SK-N-SH (cell line): ENCODE measurements at regions not wholly inside any gene's neighbourhood (a gene's known extent, or its start where the extent isn't known, plus 50 kb on each side); places are given as distances from the start of the nearest gene placed in this dataset.

Experiments used
- CTCF ChIP-seq: fragments of 200-600 bp; sonication (generic); IDR thresholded peaks from 2 replicates; pipeline ENCODE4 v1.6.1; 2017; ENCODE audit warnings: antibody characterized with exemption, mild to moderate bottlenecking, moderate library complexity
- EP300 ChIP-seq, 2 experiments: IDR thresholded peaks; 2 replicates each; pipeline versions ENCODE4 v1.4.0 to v1.6.1; 2012; ENCODE audit warnings: borderline replicate concordance in 1 of 2, low read depth in 1 of 2, low read length in 1 of 2
- EZH2phosphoT487 ChIP-seq: fragments of 200-600 bp; sonication (generic); IDR thresholded peaks from 2 replicates; pipeline ENCODE4 v1.6.1; 2017; ENCODE audit warnings: low read depth, mixed run types, mild to moderate bottlenecking, antibody characterized with exemption, moderate library complexity, borderline replicate concordance
- FOXJ3 ChIP-seq: sonication (generic); formaldehyde crosslinking; IDR thresholded peaks from 2 replicates; pipeline ENCODE4 v1.5.1; 2020; ENCODE audit warnings: mild to moderate bottlenecking, missing genetic modification reagents
- GATA2 ChIP-seq: sonication (generic); formaldehyde crosslinking; IDR thresholded peaks from 2 replicates; pipeline ENCODE4 v1.5.0; 2020; ENCODE audit warnings: mild to moderate bottlenecking, missing genetic modification reagents
- MAX ChIP-seq: IDR thresholded peaks from 2 replicates; pipeline ENCODE4 v1.4.0; 2012; ENCODE audit warnings: low read depth
- MEF2A ChIP-seq: IDR thresholded peaks from 2 replicates; pipeline ENCODE4 v1.4.0; 2012; ENCODE audit warnings: low read depth, borderline replicate concordance
- NRF1 ChIP-seq: IDR thresholded peaks from 2 replicates; pipeline ENCODE4 v1.6.1; 2012; ENCODE audit warnings: low read depth, mild to moderate bottlenecking, low read length
- POLR2AphosphoS5 ChIP-seq: IDR thresholded peaks from 2 replicates; pipeline ENCODE4 v1.6.1; 2012; ENCODE audit warnings: low read depth, low read length
- RAD21 ChIP-seq: IDR thresholded peaks from 2 replicates; pipeline ENCODE4 v1.6.1; 2012; ENCODE audit warnings: mild to moderate bottlenecking, low read length
- REST ChIP-seq: IDR thresholded peaks from 2 replicates; pipeline ENCODE4 v1.6.1; 2012; ENCODE audit warnings: mild to moderate bottlenecking, low read depth, low read length, moderate library complexity
- TAF1 ChIP-seq: IDR thresholded peaks from 2 replicates; pipeline ENCODE4 v1.6.1; 2012; ENCODE audit warnings: low read depth, mild to moderate bottlenecking, low read length, moderate library complexity, borderline replicate concordance
- TEAD4 ChIP-seq: IDR thresholded peaks from 2 replicates; pipeline ENCODE4 v1.4.0; 2012; ENCODE audit warnings: mild to moderate bottlenecking, borderline replicate concordance; ENCODE audit not compliant: insufficient read depth
- YY1 ChIP-seq: IDR thresholded peaks from 2 replicates; pipeline ENCODE4 v1.4.0; 2012; ENCODE audit warnings: low read depth, mild to moderate bottlenecking

- no peak for TF ChIP-seq CTCF
- no peak for TF ChIP-seq REST
- TF ChIP-seq MEF2A, result no peak
- no peak for TF ChIP-seq TEAD4
- no peak for TF ChIP-seq RAD21
- TF ChIP-seq FOXJ3 (CRISPR knock-in tag), result no peak
- TF ChIP-seq TAF1, result no peak
- no peak for TF ChIP-seq EZH2phosphoT487
- TF ChIP-seq NRF1, result no peak
- no peak for TF ChIP-seq POLR2AphosphoS5
- no peak for TF ChIP-seq YY1
- no peak for TF ChIP-seq EP300 (IDR thresholded peaks at IDR 0.05; ENCODE audit: borderline replicate concordance in 1 of 2, low read depth in 1 of 2, low read length in 1 of 2)
- TF ChIP-seq GATA2 (CRISPR knock-in tag), result no peak
- no peak for TF ChIP-seq MAX
Measured at GRCh38 chr15:97470417-97470816, 490.1 kb upstream of the ARRDC4 start.
